ENCODE measurements at regions not wholly inside any gene's neighbourhood (a gene's known extent, or its start where the extent isn't known, plus 50 kb on each side); places are given as distances from the start of the nearest gene placed in this dataset.

DNA sequence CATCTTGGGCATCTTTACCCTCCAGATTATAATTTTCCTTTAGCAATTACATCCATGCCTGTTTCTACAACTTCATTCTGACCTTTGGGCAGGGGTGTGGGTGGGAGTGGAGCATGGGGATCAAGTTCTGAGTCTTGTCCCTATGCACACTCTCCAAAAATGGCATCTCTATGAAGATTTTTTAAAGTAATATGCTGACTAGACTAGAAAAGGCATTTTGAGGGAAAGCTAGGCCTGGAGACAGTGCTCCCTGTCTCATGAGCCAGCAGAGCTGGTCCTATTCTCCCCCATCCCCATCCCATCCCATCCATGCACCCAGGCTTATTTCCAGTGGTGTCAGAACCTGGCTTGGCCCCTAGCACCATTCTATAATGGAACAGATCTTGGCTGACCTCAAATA is 398.0 kb upstream of the SLC24A2 start:
- TF ChIP-seq, protein P1, sequence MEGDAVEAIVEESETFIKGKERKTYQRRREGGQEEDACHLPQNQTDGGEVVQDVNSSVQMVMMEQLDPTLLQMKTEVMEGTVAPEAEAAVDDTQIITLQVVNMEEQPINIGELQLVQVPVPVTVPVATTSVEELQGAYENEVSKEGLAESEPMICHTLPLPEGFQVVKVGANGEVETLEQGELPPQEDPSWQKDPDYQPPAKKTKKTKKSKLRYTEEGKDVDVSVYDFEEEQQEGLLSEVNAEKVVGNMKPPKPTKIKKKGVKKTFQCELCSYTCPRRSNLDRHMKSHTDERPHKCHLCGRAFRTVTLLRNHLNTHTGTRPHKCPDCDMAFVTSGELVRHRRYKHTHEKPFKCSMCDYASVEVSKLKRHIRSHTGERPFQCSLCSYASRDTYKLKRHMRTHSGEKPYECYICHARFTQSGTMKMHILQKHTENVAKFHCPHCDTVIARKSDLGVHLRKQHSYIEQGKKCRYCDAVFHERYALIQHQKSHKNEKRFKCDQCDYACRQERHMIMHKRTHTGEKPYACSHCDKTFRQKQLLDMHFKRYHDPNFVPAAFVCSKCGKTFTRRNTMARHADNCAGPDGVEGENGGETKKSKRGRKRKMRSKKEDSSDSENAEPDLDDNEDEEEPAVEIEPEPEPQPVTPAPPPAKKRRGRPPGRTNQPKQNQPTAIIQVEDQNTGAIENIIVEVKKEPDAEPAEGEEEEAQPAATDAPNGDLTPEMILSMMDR (IDR thresholded peaks at IDR 0.05 in 8 of 11, conservative IDR thresholded peaks at IDR 0.05 in 3 of 11): no peak
- TF ChIP-seq POLR2A (IDR thresholded peaks at IDR 0.05): no peak
- no peak for TF ChIP-seq POLR2AphosphoS5 (IDR thresholded peaks at IDR 0.05)

All from spleen (tissue), 7 donors.